Ishikawa (cell line): ENCODE measurements at regions not wholly inside any gene's neighbourhood (a gene's known extent, or its start where the extent isn't known, plus 50 kb on each side); places are given as distances from the start of the nearest gene placed in this dataset.

Source experiments
- CEBPB ChIP-seq: IDR thresholded peaks from 2 replicates; pipeline ENCODE4 v1.6.1; 2012
- CREB1 ChIP-seq: IDR thresholded peaks from 2 replicates; pipeline ENCODE4 v1.6.1; 2012; ENCODE audit warnings: low read depth
- EGR1 ChIP-seq: IDR thresholded peaks from 2 replicates; pipeline ENCODE4 v1.6.1; 2012
- EP300 ChIP-seq: IDR thresholded peaks from 2 replicates; pipeline ENCODE4 v1.6.1; 2012; ENCODE audit warnings: borderline replicate concordance
- FOXM1 ChIP-seq: IDR thresholded peaks from 2 replicates; pipeline ENCODE4 v1.6.1; 2012; ENCODE audit warnings: low read depth, borderline replicate concordance
- NFIC ChIP-seq: IDR thresholded peaks from 2 replicates; pipeline ENCODE4 v1.6.1; 2012
- RAD21 ChIP-seq: IDR thresholded peaks from 2 replicates; pipeline ENCODE4 v1.6.1; 2012; ENCODE audit warnings: low read depth
- TAF1 ChIP-seq: IDR thresholded peaks from 2 replicates; pipeline ENCODE4 v1.6.1; 2012; ENCODE audit warnings: low read depth, mild to moderate bottlenecking
- TCF12 ChIP-seq: IDR thresholded peaks from 2 replicates; pipeline ENCODE4 v1.6.1; 2012; ENCODE audit warnings: low read depth
- TEAD4 ChIP-seq: IDR thresholded peaks from 2 replicates; pipeline ENCODE4 v1.6.1; 2012
- USF1 ChIP-seq: IDR thresholded peaks from 2 replicates; pipeline ENCODE4 v1.6.1; 2012
- YY1 ChIP-seq: IDR thresholded peaks from 2 replicates; pipeline ENCODE4 v1.6.1; 2012; ENCODE audit warnings: low read depth
- ZBTB7A ChIP-seq: IDR thresholded peaks from 2 replicates; pipeline ENCODE4 v1.6.1; 2012; ENCODE audit warnings: low read depth
- TF ChIP-seq, protein P1 (sequence below): IDR thresholded peaks from 2 replicates; pipeline ENCODE4 v1.6.1; 2012; ENCODE audit warnings: low read depth, mild to moderate bottlenecking
- TF ChIP-seq, protein P2 (sequence below): IDR thresholded peaks from 2 replicates; pipeline ENCODE4 v1.6.1; 2012

- TF ChIP-seq TEAD4 (no peak), FOXM1 (no peak), TAF1 (no peak)
Observed at GRCh38 chr1:96020378-96020777, 701.2 kb upstream of the PTBP2 start.

- TF ChIP-seq TCF12 = no peak
- TF ChIP-seq FOXM1 = no peak
- TF ChIP-seq USF1 = no peak
- TF ChIP-seq EGR1 = no peak
- no peak for TF ChIP-seq RAD21
- TF ChIP-seq EP300 = no peak
- TF ChIP-seq, protein P1, sequence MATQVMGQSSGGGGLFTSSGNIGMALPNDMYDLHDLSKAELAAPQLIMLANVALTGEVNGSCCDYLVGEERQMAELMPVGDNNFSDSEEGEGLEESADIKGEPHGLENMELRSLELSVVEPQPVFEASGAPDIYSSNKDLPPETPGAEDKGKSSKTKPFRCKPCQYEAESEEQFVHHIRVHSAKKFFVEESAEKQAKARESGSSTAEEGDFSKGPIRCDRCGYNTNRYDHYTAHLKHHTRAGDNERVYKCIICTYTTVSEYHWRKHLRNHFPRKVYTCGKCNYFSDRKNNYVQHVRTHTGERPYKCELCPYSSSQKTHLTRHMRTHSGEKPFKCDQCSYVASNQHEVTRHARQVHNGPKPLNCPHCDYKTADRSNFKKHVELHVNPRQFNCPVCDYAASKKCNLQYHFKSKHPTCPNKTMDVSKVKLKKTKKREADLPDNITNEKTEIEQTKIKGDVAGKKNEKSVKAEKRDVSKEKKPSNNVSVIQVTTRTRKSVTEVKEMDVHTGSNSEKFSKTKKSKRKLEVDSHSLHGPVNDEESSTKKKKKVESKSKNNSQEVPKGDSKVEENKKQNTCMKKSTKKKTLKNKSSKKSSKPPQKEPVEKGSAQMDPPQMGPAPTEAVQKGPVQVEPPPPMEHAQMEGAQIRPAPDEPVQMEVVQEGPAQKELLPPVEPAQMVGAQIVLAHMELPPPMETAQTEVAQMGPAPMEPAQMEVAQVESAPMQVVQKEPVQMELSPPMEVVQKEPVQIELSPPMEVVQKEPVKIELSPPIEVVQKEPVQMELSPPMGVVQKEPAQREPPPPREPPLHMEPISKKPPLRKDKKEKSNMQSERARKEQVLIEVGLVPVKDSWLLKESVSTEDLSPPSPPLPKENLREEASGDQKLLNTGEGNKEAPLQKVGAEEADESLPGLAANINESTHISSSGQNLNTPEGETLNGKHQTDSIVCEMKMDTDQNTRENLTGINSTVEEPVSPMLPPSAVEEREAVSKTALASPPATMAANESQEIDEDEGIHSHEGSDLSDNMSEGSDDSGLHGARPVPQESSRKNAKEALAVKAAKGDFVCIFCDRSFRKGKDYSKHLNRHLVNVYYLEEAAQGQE = no peak
- TF ChIP-seq NFIC = no peak
- TF ChIP-seq TEAD4 = no peak
- no peak for TF ChIP-seq CREB1
- TF ChIP-seq ZBTB7A = no peak
- no peak for TF ChIP-seq YY1
- TF ChIP-seq CEBPB = no peak
- TF ChIP-seq TAF1 = no peak
- TF ChIP-seq, protein P2, sequence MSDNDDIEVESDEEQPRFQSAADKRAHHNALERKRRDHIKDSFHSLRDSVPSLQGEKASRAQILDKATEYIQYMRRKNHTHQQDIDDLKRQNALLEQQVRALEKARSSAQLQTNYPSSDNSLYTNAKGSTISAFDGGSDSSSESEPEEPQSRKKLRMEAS = no peak
Observed at GRCh38 chr1:96025062-96025461, 696.5 kb upstream of the PTBP2 start.

GRCh38 chr1:96028071-96028470 is 693.5 kb upstream of the PTBP2 start:
- TF ChIP-seq, protein P2 = no peak
- TF ChIP-seq YY1 (no peak), ZBTB7A (no peak), EGR1 (no peak), FOXM1 (no peak), CEBPB (no peak), TEAD4 (no peak), CREB1 (no peak)

DNA sequence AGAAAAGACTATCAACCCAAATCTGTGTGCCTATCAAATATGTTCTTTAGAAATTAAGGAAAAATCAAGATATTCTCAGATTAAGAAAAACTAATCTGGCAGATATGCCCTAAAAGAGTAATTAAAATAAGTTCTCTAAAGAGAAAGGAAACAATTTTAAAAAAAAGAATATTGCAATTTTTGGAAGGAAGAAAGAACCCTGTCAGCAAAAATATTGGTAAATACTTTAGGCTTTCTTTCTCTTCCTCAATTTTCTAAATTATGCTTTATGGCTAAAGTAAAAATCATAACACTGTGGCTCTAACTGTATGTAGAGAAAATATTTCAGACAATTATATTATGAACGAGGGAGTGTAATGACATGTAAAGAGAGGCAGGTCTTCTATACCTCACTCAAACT is 691.3 kb upstream of the PTBP2 start:
- TF ChIP-seq EGR1 (no peak), NFIC (no peak)
- TF ChIP-seq, protein P1 = no peak
- TF ChIP-seq, protein P2 = no peak

DNA sequence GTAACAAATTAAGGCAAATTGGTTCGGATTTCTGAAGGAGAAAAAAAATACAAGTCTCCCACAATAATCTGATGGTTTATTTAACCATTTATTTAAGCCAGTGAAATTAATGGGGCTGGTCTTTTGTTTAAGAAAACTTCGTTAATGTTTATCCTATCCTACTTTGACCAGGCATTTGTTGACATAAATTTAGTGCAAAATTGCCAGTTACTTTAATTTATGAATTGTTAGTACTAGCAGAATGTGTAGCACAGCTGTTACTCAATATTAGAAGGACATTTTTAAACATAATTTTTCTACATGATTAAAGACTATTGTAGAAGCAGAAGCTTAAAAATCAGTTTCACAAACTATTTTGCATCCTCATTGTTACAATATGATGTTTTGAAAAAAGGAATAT is 687.6 kb upstream of the PTBP2 start:
- TF ChIP-seq, protein P1 = no peak
- TF ChIP-seq TCF12 = no peak
- TF ChIP-seq TEAD4 = no peak
- TF ChIP-seq, protein P2 = no peak
- no peak for TF ChIP-seq FOXM1
- no peak for TF ChIP-seq ZBTB7A
- no peak for TF ChIP-seq USF1
- no peak for TF ChIP-seq EP300
- TF ChIP-seq RAD21 = no peak
- no peak for TF ChIP-seq CREB1
- TF ChIP-seq CEBPB = no peak
- TF ChIP-seq NFIC = no peak
- TF ChIP-seq TAF1 = no peak
- TF ChIP-seq YY1 = no peak
- TF ChIP-seq EGR1 = no peak
